Endothelial cell of umbilical vein (primary cell): ENCODE measurements at regions not wholly inside any gene's neighbourhood (a gene's known extent, or its start where the extent isn't known, plus 50 kb on each side); places are given as distances from the start of the nearest gene placed in this dataset.
"Not testable (repeated sequence)": the region's sequence is repeated elsewhere in the genome, so short reads cannot be mapped to it uniquely, and the experiment has no call there.

Source experiments
- BruUV-seq: library from RNA; stranded (reverse); fragments of 400-500 nt; replicated peaks from 2 replicates; lab custom pipeline; 2021; lab: Mats Ljungman, UMichigan
- CTCF ChIA-PET: fragments of 300-600, 350-600 bp; sonication (Branson Sonifier 250); formaldehyde crosslinking; loops from one replicate; lab custom pipeline; 2021; ENCODE audit warnings: antibody characterized with exemption, inconsistent platforms; lab: Charles Lee
- POLR2A ChIA-PET: fragments of 300-600, 350-600 bp; sonication (Branson Sonifier 250); formaldehyde crosslinking; loops from one replicate; lab custom pipeline; 2021; ENCODE audit warnings: antibody characterized with exemption, inconsistent platforms; lab: Charles Lee
- DNase-seq: peaks from one replicate; pipeline ENCODE4 v3.0.0-alpha.2; 2011; ENCODE audit warnings: low read depth, low spot score
- FAIRE-seq: peaks from 2 replicates; lab custom pipeline; 2011; peaks lifted over from hg19 to GRCh38; lab: Jason Lieb, UNC
- H2AFZ ChIP-seq: 2 replicates; pipeline ENCODE4 v1.6.0; 2012; ENCODE audit warnings: low read depth, low read length, control low read depth, inconsistent platforms
- H3K27ac ChIP-seq: 2 replicates; pipeline ENCODE4 v1.5.1; 2011; ENCODE audit warnings: low read depth, mild to moderate bottlenecking, control low read depth, low read length, moderate library complexity; ENCODE audit not compliant: insufficient read depth
- H3K27me3 ChIP-seq, 2 experiments: 2 replicates each; pipeline versions ENCODE4 v1.6.0 to v1.6.1; 2011; ENCODE audit warnings: low read length in 2 of 2, mixed read lengths in 1 of 2; ENCODE audit not compliant: control insufficient read depth in 2 of 2, insufficient read depth in 2 of 2
- H3K36me3 ChIP-seq, 2 experiments: 2 replicates in 1 of 2; 3 replicates in 1 of 2; pipeline ENCODE4 v1.5.1; 2011; ENCODE audit warnings: low read length in 2 of 2, mild to moderate bottlenecking in 1 of 2, moderate library complexity in 1 of 2; ENCODE audit not compliant: control insufficient read depth in 2 of 2, insufficient read depth in 2 of 2; ENCODE audit errors: extremely low read depth in 1 of 2
- H3K4me1 ChIP-seq: 3 replicates; pipeline ENCODE4 v1.5.1; 2011; ENCODE audit warnings: mild to moderate bottlenecking, low read length; ENCODE audit not compliant: control insufficient read depth, insufficient read depth; ENCODE audit errors: extremely low read depth
- H3K4me2 ChIP-seq: 2 replicates; pipeline ENCODE4 v1.6.1; 2011; ENCODE audit warnings: low read length, control low read depth, mixed read lengths; ENCODE audit not compliant: insufficient read depth
- H3K4me3 ChIP-seq, 3 experiments: fragments of 200-600 bp in 1 of 3; sonication (generic), shearing (Covaris generic) in 1 of 3; replicated peaks in 1 of 3; 2 replicates each; pipeline ENCODE4 v1.5.1; 2011 to 2016; ENCODE audit warnings: control low read depth in 3 of 3, low read length in 3 of 3, mild to moderate bottlenecking in 2 of 3, inconsistent platforms in 1 of 3, low read depth in 1 of 3, moderate library complexity in 1 of 3; ENCODE audit not compliant: insufficient read depth in 1 of 3
- H3K79me2 ChIP-seq: 2 replicates; pipeline ENCODE4 v1.6.0; 2012; ENCODE audit warnings: low read length, inconsistent platforms; ENCODE audit not compliant: control insufficient read depth, insufficient read depth
- H3K9ac ChIP-seq: replicated peaks from 2 replicates; pipeline ENCODE3; 2011; ENCODE audit warnings: low read length, control low read depth; ENCODE audit not compliant: insufficient read depth; ENCODE audit errors: extremely low read depth
- H3K9me1 ChIP-seq: replicated peaks from 3 replicates; pipeline ENCODE4 v1.6.0; 2011; ENCODE audit warnings: mild to moderate bottlenecking, low read length; ENCODE audit not compliant: control insufficient read depth, insufficient read depth; ENCODE audit errors: extremely low read depth
- H3K9me3 ChIP-seq: replicated peaks from 2 replicates; pipeline ENCODE4 v1.5.1; 2012; ENCODE audit warnings: low read length, inconsistent platforms; ENCODE audit not compliant: control insufficient read depth, insufficient read depth
- H4K20me1 ChIP-seq: replicated peaks from 2 replicates; pipeline ENCODE3; 2011; ENCODE audit warnings: mild to moderate bottlenecking, low read length; ENCODE audit not compliant: control insufficient read depth, insufficient read depth; ENCODE audit errors: extremely low read depth
- FOS ChIP-seq: IDR thresholded peaks from 2 replicates; pipeline ENCODE4 v1.6.1; 2011; ENCODE audit warnings: mild to moderate bottlenecking, low read length, moderate library complexity, borderline replicate concordance; ENCODE audit not compliant: insufficient read depth
- GATA2 ChIP-seq: IDR thresholded peaks from 2 replicates; pipeline ENCODE4 v1.7.0; 2011; ENCODE audit warnings: low read depth, mild to moderate bottlenecking, moderate library complexity, mixed read lengths, low read length; ENCODE audit not compliant: insufficient read length, insufficient read depth
- JUN ChIP-seq: IDR thresholded peaks from 2 replicates; pipeline ENCODE4 v1.6.1; 2011; ENCODE audit warnings: borderline replicate concordance, low read depth; ENCODE audit not compliant: insufficient read length, insufficient read depth
- POLR2AphosphoS5 ChIP-seq: IDR thresholded peaks from 2 replicates; pipeline ENCODE4 v1.6.1; 2012; ENCODE audit warnings: low read depth, mild to moderate bottlenecking, control low read depth, low read length, moderate library complexity; ENCODE audit not compliant: insufficient read depth
- dilution Hi-C: fragments of 300-500 bp; cut with MboI; formaldehyde crosslinking; loops from one replicate; pipeline ENCODE4 v1.15.0; 2019; ENCODE audit warnings: low sequenced_read_pairs; ENCODE audit not compliant: extremely low pct_ligation_motif_present
- intact Hi-C: fragments of 100-400 bp; cut with micrococcal nuclease; formaldehyde crosslinking; loops from one replicate; pipeline ENCODE4 v1.10.0; 2022
- TF ChIP-seq, protein P1 (sequence below), 2 donors: IDR thresholded peaks; 1 replicate in 1 of 2; 2 replicates in 1 of 2; pipeline ENCODE4 v1.5.1; 2011; ENCODE audit warnings: low read length in 2 of 2, mild to moderate bottlenecking in 2 of 2, moderate library complexity in 2 of 2, control low read depth in 1 of 2, inconsistent platforms in 1 of 2, low read depth in 1 of 2; ENCODE audit not compliant: insufficient read depth in 1 of 2; ENCODE audit errors: extremely low read depth in 1 of 2

DNA sequence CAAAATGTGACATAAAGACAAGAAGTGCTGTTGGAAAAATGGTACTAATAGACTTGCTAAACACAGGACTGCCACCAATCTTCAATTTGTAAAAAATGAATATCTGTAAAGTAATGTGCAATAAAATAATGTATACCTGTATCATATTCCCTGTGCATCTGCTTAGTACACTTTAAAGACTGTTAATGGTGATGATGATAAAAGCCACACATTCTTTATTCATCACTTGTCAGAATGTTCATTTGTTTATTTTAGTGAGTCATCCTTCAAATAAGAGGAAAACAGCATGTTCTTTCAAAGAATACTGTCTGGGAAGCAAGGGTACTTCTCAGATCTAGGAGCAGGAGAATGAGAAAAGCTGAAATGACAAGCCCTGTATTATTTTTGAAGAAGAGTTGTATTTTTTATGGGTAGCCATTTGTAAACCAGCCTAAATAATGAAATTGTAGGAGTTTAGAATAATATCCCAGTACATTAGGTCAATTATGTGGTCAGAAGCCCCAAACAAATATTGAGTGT lies 78.3 kb upstream of the PSMA6 start:
- H2AFZ ChIP-seq = no peak overlapping the region
- BruUV-seq = no TSS peak
- no peak overlapping the region for H3K9ac ChIP-seq
- no peaks in the 10 kb centered on the region for H3K9me1 ChIP-seq
- ChIA-PET CTCF (interaction anchor here (0.6 to 2.8 kb wide), 7 partner anchors 9 to 199 kb away, joined by 3 to 53 read pairs (median 11); partner anchors contain the start of gene NFKBIA), POLR2A (no interaction called here)
- DNase-seq (peak; percentile 70), FAIRE-seq (peak; percentile 83)
- H3K4me2 ChIP-seq = peak overlapping the region; percentile 14
- H3K4me3 ChIP-seq = no peak overlapping the region
- no peaks in the 10 kb centered on the region for H3K79me2 ChIP-seq
- H3K9me3 ChIP-seq = no peaks in the 10 kb centered on the region
- TF ChIP-seq FOS (peak; percentile 84), POLR2AphosphoS5 (no peak), GATA2 (no peak), JUN (peak; percentile 86)
- TF ChIP-seq, protein P1, sequence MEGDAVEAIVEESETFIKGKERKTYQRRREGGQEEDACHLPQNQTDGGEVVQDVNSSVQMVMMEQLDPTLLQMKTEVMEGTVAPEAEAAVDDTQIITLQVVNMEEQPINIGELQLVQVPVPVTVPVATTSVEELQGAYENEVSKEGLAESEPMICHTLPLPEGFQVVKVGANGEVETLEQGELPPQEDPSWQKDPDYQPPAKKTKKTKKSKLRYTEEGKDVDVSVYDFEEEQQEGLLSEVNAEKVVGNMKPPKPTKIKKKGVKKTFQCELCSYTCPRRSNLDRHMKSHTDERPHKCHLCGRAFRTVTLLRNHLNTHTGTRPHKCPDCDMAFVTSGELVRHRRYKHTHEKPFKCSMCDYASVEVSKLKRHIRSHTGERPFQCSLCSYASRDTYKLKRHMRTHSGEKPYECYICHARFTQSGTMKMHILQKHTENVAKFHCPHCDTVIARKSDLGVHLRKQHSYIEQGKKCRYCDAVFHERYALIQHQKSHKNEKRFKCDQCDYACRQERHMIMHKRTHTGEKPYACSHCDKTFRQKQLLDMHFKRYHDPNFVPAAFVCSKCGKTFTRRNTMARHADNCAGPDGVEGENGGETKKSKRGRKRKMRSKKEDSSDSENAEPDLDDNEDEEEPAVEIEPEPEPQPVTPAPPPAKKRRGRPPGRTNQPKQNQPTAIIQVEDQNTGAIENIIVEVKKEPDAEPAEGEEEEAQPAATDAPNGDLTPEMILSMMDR (IDR thresholded peaks at IDR 0.05; ENCODE audit: extremely low read depth in 1 of 2, insufficient read depth in 1 of 2, low read depth in 1 of 2, low read length in 2 of 2) = no peak
- peak overlapping the region; percentile 63 for H3K27ac ChIP-seq
- H3K4me1 ChIP-seq = peaks cover 20% of the 10 kb centered on the region
- dilution Hi-C loops = no loop called here
- intact Hi-C loops = loop anchor here (2.0 to 10.0 kb wide), 2 partner anchors 73 to 471 kb away; no protein-coding TSS in a partner anchor
- H3K27me3 ChIP-seq = no peaks in the 10 kb centered on the region
- H4K20me1 ChIP-seq = no peaks in the 10 kb centered on the region
- no peaks in the 10 kb centered on the region for H3K36me3 ChIP-seq

- peak overlapping the region; percentile 63 for H3K27ac ChIP-seq
- DNase-seq = not testable (repeated sequence)
Measured at GRCh38 chr14:35214402-35214801, 77.8 kb upstream of the PSMA6 start.

More at GRCh38 chr14:35214402-35214801, 77.8 kb upstream of the PSMA6 start:
- ChIA-PET POLR2A (interaction anchor here (0.6 to 1.1 kb wide), 2 partner anchors 15 to 190 kb away, joined by 3 read pairs; partner anchors contain the start of gene NFKBIA), CTCF (interaction anchor here (0.7 to 2.8 kb wide), 47 partner anchors 9 to 604 kb away, joined by 3 to 53 read pairs (median 5); partner anchors contain the start of genes NFKBIA and PSMA6)
- H3K9me1 ChIP-seq, H2AFZ ChIP-seq, H4K20me1 ChIP-seq, H3K36me3 ChIP-seq, dilution Hi-C loops, H3K9me3 ChIP-seq, H3K79me2 ChIP-seq, H3K27me3 ChIP-seq, FAIRE-seq, H3K4me3 ChIP-seq: not testable (repeated sequence)
- Histone ChIP-seq H3K4me2 (peak overlapping the region; percentile 14), H3K4me1 (peaks cover 20% of the 10 kb centered on the region), H3K9ac (peak overlapping the region; percentile 23)
- intact Hi-C loops = loop anchor here (2.0 to 10.0 kb wide), 2 partner anchors 74 to 470 kb away; no protein-coding TSS in a partner anchor
- TSS peak; percentile 57 for BruUV-seq
